ENCODE measurements at regions not wholly inside any gene's neighbourhood (a gene's known extent, or its start where the extent isn't known, plus 50 kb on each side); places are given as distances from the start of the nearest gene placed in this dataset.

- Histone ChIP-seq H3K36me3 (no peaks in the 10 kb centered on the region), H3K27ac (no peak overlapping the region), H3K4me1 (ENCODE audit: control insufficient read depth in 1 of 2, insufficient read depth in 1 of 2, low read depth in 1 of 2, low read length in 1 of 2) (no peaks in the 10 kb centered on the region), H3K9me3 (no peaks in the 10 kb centered on the region), H3K4me3 (ENCODE audit: low read depth in 1 of 2, low read length in 1 of 2) (no peak overlapping the region), H3K27me3 (no peaks in the 10 kb centered on the region)
- no peak for TF ChIP-seq CTCF (IDR thresholded peaks at IDR 0.05)
These were observed 1608.9 kb upstream of the TENM3 start for GRCh38 chr4:180634306-180634705.

GRCh38 chr4:180635281-180635680, 1607.9 kb upstream of the TENM3 start:
- H3K27me3 ChIP-seq = no peaks in the 10 kb centered on the region
- H3K36me3 ChIP-seq = no peaks in the 10 kb centered on the region
- H3K9me3 ChIP-seq = no peaks in the 10 kb centered on the region
- no peak overlapping the region for H3K27ac ChIP-seq
- no peak overlapping the region for H3K4me3 ChIP-seq (ENCODE audit: low read depth in 1 of 2, low read length in 1 of 2)
- TF ChIP-seq CTCF (IDR thresholded peaks at IDR 0.05) = no peak
- H3K4me1 ChIP-seq (ENCODE audit: control insufficient read depth in 1 of 2, insufficient read depth in 1 of 2, low read depth in 1 of 2, low read length in 1 of 2) = no peaks in the 10 kb centered on the region

GRCh38 chr4:180636696-180637404, 1606.4 kb upstream of the TENM3 start:
- Histone ChIP-seq H3K27ac (no peak overlapping the region), H3K4me1 (ENCODE audit: control insufficient read depth in 1 of 2, insufficient read depth in 1 of 2, low read depth in 1 of 2, low read length in 1 of 2) (no peaks in the 10 kb centered on the region)
- TF ChIP-seq CTCF (IDR thresholded peaks at IDR 0.05) = no peak

DNA sequence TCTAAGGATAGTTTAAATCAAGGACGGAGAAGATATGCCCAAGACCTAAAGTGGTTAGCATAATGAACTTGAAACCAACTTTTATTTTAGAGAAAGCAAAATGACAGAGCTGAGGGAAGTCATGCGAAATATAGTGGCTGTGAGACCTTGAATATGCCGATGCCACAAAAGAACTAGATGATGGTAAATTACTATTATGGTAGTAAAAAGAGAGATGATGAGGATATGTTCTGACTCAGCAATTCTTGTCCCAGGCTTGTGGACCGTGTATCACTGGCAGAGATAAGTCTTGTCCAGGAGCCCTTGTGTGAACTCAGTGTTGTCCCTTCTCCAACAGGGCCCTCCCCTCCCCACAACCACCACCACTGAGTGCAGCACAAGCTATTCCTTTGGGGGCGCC, 1605.6 kb upstream of the TENM3 start:
- no peak overlapping the region for H3K27ac ChIP-seq
- no peaks in the 10 kb centered on the region for H3K9me3 ChIP-seq
- H3K4me3 ChIP-seq (ENCODE audit: low read depth in 1 of 2, low read length in 1 of 2) = no peak overlapping the region
- H3K36me3 ChIP-seq = no peaks in the 10 kb centered on the region
- no peaks in the 10 kb centered on the region for H3K4me1 ChIP-seq (ENCODE audit: control insufficient read depth in 1 of 2, insufficient read depth in 1 of 2, low read depth in 1 of 2, low read length in 1 of 2)
- no peaks in the 10 kb centered on the region for H3K27me3 ChIP-seq
- no peak for TF ChIP-seq CTCF (IDR thresholded peaks at IDR 0.05)

More at GRCh38 chr4:180636696-180637404, 1606.4 kb upstream of the TENM3 start:
- H3K27me3 ChIP-seq = no peaks in the 10 kb centered on the region
- H3K36me3 ChIP-seq = no peaks in the 10 kb centered on the region
- H3K4me3 ChIP-seq (ENCODE audit: low read depth in 1 of 2, low read length in 1 of 2) = no peak overlapping the region
- no peaks in the 10 kb centered on the region for H3K9me3 ChIP-seq

DNA sequence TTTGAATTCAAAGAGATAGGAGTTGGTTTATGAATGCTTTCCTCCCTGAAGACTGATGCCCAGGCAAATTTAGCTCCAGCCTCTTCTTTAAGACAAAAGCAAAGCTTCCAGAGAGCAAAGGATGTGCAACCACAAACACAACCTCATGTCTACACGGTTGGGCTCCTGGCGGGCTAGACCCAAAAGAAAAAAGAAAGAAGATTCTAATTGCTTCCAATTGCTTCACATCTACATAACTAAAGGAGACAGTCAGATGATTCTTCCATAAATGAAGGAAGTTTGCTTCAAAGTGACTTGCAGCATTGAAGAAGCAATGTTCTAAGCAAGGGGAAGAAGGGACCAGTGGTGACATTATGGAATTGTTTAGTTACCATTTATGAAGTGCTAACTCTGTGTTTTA, 1603.0 kb upstream of the TENM3 start:
- no peaks in the 10 kb centered on the region for H3K9me3 ChIP-seq
- no peak overlapping the region for H3K4me3 ChIP-seq (ENCODE audit: low read depth in 1 of 2, low read length in 1 of 2)
- no peaks in the 10 kb centered on the region for H3K27me3 ChIP-seq
- H3K36me3 ChIP-seq = no peaks in the 10 kb centered on the region
- no peak overlapping the region for H3K27ac ChIP-seq
- no peaks in the 10 kb centered on the region for H3K4me1 ChIP-seq (ENCODE audit: control insufficient read depth in 1 of 2, insufficient read depth in 1 of 2, low read depth in 1 of 2, low read length in 1 of 2)
- TF ChIP-seq CTCF (IDR thresholded peaks at IDR 0.05) = no peak
